CD4-positive, CD25-positive, alpha-beta regulatory T cell (primary cell): ENCODE measurements at regions not wholly inside any gene's neighbourhood (a gene's known extent, or its start where the extent isn't known, plus 50 kb on each side); places are given as distances from the start of the nearest gene placed in this dataset.
"Not testable (repeated sequence)": the region's sequence is repeated elsewhere in the genome, so short reads cannot be mapped to it uniquely, and the experiment has no call there.

ENCODE experiments used
- ATAC-seq, 2 donors: fragments of 150-1000 bp; cut with Tn5 transposase; one replicate each; pipeline ENCODE4 v1.10.0; 2021; ENCODE audit warnings: low read depth in 2 of 2, moderate number of reproducible peaks in 2 of 2, moderate library complexity in 1 of 2
- DNase-seq, 3 donors: peaks; one replicate each; pipeline versions ENCODE4 v3.0.0 to v3.0.0-alpha.2; 2012 to 2022; ENCODE audit warnings: mixed read lengths in 1 of 3
- H3K27ac ChIP-seq: one replicate; pipeline ENCODE4 v1.7.0; 2013; ENCODE audit warnings: mild to moderate bottlenecking, low read length; ENCODE audit not compliant: insufficient read depth, poor library complexity, severe bottlenecking
- H3K27me3 ChIP-seq: one replicate; pipeline ENCODE4 v1.7.0; 2013; ENCODE audit warnings: low read length; ENCODE audit not compliant: control insufficient read depth, insufficient read depth
- H3K36me3 ChIP-seq: one replicate; pipeline ENCODE4 v1.7.0; 2013; ENCODE audit warnings: mild to moderate bottlenecking, low read length, moderate library complexity; ENCODE audit not compliant: control insufficient read depth, insufficient read depth
- H3K4me1 ChIP-seq: 2 replicates; pipeline ENCODE4 v1.7.0; 2013; ENCODE audit warnings: mild to moderate bottlenecking, low read length; ENCODE audit not compliant: insufficient read depth, control insufficient read depth, poor library complexity, severe bottlenecking
- H3K4me3 ChIP-seq: one replicate; pipeline ENCODE4 v1.7.0; 2013; ENCODE audit warnings: low read depth, mild to moderate bottlenecking, low read length, moderate library complexity
- H3K9me3 ChIP-seq, 2 experiments: 1 replicate in 1 of 2; 2 replicates in 1 of 2; pipeline ENCODE4 v1.7.0; 2013; ENCODE audit warnings: low read length in 2 of 2, mild to moderate bottlenecking in 1 of 2, moderate library complexity in 1 of 2; ENCODE audit not compliant: control insufficient read depth in 2 of 2
- H3K27ac Mint-ChIP-seq, 3 donors: one replicate each; pipeline ENCODE4 v1.8.0; 2020 to 2022; ENCODE audit warnings: mild to moderate bottlenecking in 3 of 3, mixed read lengths in 3 of 3, moderate library complexity in 2 of 3
- H3K27me3 Mint-ChIP-seq: one replicate; pipeline ENCODE4 v1.8.0; 2022; ENCODE audit warnings: mild to moderate bottlenecking, mixed read lengths
- H3K36me3 Mint-ChIP-seq: one replicate; pipeline ENCODE4 v1.8.0; 2020; ENCODE audit warnings: mixed read lengths
- H3K4me1 Mint-ChIP-seq, 4 donors: one replicate each; pipeline ENCODE4 v1.8.0; 2020 to 2022; ENCODE audit warnings: mixed read lengths in 4 of 4, mild to moderate bottlenecking in 1 of 4
- H3K4me3 Mint-ChIP-seq, 4 donors: one replicate each; pipeline ENCODE4 v1.8.0; 2020 to 2022; ENCODE audit warnings: mild to moderate bottlenecking in 4 of 4, mixed read lengths in 4 of 4, moderate library complexity in 3 of 4
- H3K9me3 Mint-ChIP-seq, 7 donors: one replicate each; pipeline ENCODE4 v1.8.0; 2020 to 2022; ENCODE audit warnings: mixed read lengths in 7 of 7, mild to moderate bottlenecking in 3 of 7, moderate library complexity in 2 of 7

DNA sequence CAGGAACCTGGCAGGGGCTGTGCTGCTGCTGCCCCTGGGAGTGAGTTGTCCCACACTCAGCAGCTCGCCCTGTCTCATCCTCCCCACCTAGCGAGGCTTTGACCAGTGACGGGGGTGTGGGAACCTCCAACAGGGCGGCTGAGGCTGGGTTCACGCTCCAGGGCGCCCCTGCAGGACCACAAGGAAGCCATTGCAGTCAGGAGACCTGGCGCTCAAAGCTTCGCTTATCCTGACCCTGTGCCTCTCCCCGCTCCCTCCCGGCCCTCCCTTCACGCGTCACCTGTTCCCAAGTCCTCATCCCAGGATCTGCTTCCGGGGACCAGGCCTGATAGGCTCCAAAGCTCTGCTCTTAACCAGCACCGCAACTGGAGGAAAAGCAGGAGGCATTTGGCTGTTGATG is 272.0 kb upstream of the SFSWAP start:
- Histone ChIP-seq H3K4me3 (no peak overlapping the region), H3K27ac (no peak overlapping the region), H3K36me3 (no peaks in the 10 kb centered on the region), H3K4me1 (no peaks in the 10 kb centered on the region), H3K27me3 (no peaks in the 10 kb centered on the region), H3K9me3 (no peaks in the 10 kb centered on the region)
- DNase-seq (no peak), ATAC-seq (no peak)
- Mint-ChIP-seq H3K27ac (no peak overlapping the region), H3K36me3 (no peaks in the 10 kb centered on the region), H3K4me3 (no peak overlapping the region), H3K9me3 (no peaks in the 10 kb centered on the region), H3K4me1 (no peaks in the 10 kb centered on the region), H3K27me3 (peaks cover 7% of the 10 kb centered on the region)

DNA sequence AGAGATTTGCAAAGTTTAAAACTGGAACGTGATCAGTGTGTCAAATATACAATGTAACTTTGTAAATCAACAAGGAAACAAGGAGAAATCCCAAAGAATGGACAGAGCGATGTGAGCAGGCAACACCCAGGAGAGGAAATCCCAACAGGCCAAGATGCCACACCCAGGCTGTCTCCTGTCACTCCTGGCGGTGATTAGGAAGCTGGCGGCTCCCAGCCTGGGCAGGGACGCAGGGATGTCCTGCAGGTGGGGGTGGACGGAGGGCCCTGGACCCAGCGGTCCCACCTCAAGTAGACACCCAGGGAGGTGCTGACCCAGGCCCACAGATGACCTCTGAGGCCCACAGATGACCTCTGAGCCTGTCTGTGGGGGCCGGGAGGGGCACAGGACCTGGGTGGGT is 271.1 kb upstream of the SFSWAP start:
- not testable (repeated sequence) for H3K4me3 ChIP-seq, H3K9me3 ChIP-seq, H3K27ac ChIP-seq, H3K4me3 Mint-ChIP-seq, H3K36me3 ChIP-seq, H3K27me3 ChIP-seq, H3K4me1 Mint-ChIP-seq, H3K36me3 Mint-ChIP-seq, H3K9me3 Mint-ChIP-seq, H3K27ac Mint-ChIP-seq, DNase-seq, ATAC-seq, H3K27me3 Mint-ChIP-seq, H3K4me1 ChIP-seq

DNA sequence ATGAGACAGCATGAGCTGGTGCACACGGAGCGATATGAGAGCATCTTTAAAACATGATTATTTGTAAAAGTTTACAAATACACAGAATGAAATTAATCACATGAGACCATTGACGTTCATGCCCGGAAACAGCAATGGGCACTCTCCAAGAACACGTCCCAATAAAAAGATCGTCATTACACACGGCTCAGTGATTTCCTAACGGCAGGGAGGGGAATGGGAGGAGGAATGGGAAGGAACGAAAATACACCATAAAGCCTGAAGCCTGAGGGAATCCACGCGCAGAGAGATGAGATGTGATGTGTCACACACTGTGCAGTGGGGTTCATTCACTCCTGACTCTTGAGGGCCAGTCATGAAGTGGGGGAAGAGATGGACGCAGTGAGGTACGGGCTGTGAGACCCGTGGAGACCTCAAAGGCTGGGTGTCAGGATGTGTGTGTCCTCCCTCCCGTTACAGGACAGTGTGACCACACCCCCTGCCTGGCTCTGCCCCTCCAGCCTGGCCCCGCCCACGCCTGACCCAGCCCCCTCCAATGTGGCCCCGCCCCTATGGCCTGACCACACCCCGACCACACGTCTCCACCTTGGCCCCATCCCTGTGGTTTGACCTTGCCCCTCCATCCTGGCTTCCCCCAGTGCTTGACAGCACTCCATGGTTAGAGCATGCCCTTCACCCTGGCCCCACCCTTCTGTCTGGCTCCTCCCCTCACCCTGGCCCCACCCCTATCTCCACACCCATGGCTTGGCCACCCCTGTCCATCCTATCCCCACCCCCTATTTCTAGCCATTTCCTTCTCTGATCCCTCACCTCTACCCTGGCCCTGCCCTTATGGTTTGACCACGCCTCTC is 270.5 kb upstream of the SFSWAP start:
- H3K27ac ChIP-seq, H3K9me3 ChIP-seq, H3K4me1 ChIP-seq, H3K27me3 ChIP-seq, H3K9me3 Mint-ChIP-seq, H3K27me3 Mint-ChIP-seq, H3K4me1 Mint-ChIP-seq, H3K36me3 Mint-ChIP-seq, ATAC-seq, H3K4me3 Mint-ChIP-seq, H3K36me3 ChIP-seq, DNase-seq, H3K4me3 ChIP-seq, H3K27ac Mint-ChIP-seq: not testable (repeated sequence)

GRCh38 chr12:131441060-131441396 is 269.9 kb upstream of the SFSWAP start:
- H3K4me1 Mint-ChIP-seq: no peaks in the 10 kb centered on the region
- no peak overlapping the region for H3K4me3 ChIP-seq
- no peaks in the 10 kb centered on the region for H3K27me3 Mint-ChIP-seq
- ATAC-seq (no peak), DNase-seq (no peak)
- no peaks in the 10 kb centered on the region for H3K36me3 ChIP-seq
- H3K36me3 Mint-ChIP-seq: no peaks in the 10 kb centered on the region
- H3K27ac Mint-ChIP-seq: no peak overlapping the region
- no peaks in the 10 kb centered on the region for H3K9me3 ChIP-seq
- no peak overlapping the region for H3K27ac ChIP-seq
- H3K27me3 ChIP-seq: no peaks in the 10 kb centered on the region
- no peak overlapping the region for H3K4me3 Mint-ChIP-seq
- H3K4me1 ChIP-seq: no peaks in the 10 kb centered on the region
- H3K9me3 Mint-ChIP-seq: no peaks in the 10 kb centered on the region

DNA sequence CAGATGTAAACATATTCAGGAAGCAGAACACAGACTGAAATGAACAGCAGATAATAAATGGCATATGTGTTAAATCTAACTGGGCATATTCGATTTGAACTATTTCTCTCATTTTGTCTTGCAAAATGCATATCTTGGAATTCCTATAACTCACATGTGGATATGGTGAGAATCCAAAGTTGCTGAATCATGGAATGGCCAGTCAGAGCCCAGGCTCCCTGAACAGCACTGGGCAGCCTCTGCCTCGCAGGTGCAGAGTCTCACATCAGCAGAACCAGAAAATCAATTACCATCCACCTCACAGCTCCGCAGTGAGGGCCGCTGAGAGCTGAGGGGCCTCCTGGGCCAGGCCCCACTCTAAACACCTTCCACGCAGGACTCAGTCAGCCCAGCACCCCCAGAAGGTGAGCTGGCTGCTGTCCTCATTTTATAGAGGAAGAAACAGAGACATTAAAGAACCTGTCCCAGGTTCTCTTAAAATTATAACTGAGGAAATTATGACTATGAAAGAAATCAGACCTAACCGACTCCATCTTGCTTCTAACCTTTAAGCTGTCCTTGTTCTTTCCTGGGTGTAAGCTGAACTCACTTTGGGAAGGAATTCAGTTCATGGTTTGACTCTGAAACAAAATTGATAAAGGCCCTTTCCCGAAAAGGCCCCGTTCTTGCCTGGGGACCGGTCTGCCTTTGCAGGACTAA is 269.1 kb upstream of the SFSWAP start:
- no peak for ATAC-seq
- no peaks in the 10 kb centered on the region for H3K36me3 Mint-ChIP-seq
- no peak overlapping the region for H3K27ac Mint-ChIP-seq
- no peaks in the 10 kb centered on the region for H3K36me3 ChIP-seq
- no peaks in the 10 kb centered on the region for H3K27me3 ChIP-seq
- H3K4me3 ChIP-seq: no peak overlapping the region
- no peak for DNase-seq
- H3K4me1 ChIP-seq: no peaks in the 10 kb centered on the region
- no peaks in the 10 kb centered on the region for H3K4me1 Mint-ChIP-seq
- H3K27ac ChIP-seq: no peak overlapping the region
- no peak overlapping the region for H3K4me3 Mint-ChIP-seq
- no peaks in the 10 kb centered on the region for H3K27me3 Mint-ChIP-seq
- no peaks in the 10 kb centered on the region for H3K9me3 ChIP-seq
- H3K9me3 Mint-ChIP-seq: no peaks in the 10 kb centered on the region

DNA sequence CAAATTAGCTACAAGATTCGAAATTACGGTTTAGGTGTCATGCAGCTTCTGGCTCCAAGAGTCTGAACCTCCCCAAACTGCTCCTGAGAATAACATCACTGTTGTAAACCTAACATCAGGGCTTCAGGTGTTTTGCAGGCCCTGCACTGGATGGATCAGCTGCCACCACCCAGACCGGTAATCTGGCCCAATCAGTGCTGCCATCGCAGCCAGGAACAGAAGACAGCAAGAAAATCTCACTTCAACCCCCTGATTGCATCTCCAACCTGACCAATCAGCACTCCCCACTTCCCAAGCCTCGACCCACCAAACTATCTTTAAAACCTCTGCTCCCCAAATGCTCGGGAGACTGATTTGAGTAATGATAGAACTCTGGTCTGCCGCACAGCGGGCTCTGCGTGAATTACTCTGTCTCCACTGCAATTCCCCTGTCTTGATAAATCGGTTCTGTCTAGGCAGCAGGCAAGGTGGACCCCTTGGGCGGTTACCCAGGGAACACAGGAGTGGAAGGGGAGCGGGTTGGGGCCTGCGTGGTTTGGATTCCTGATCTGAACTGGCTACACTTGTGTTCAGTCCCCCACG is 268.5 kb upstream of the SFSWAP start:
- Histone ChIP-seq H3K27ac (no peak overlapping the region), H3K9me3 (no peaks in the 10 kb centered on the region), H3K4me1 (no peaks in the 10 kb centered on the region), H3K36me3 (no peaks in the 10 kb centered on the region), H3K4me3 (no peak overlapping the region), H3K27me3 (no peaks in the 10 kb centered on the region)
- Mint-ChIP-seq H3K4me3 (no peak overlapping the region), H3K36me3 (no peaks in the 10 kb centered on the region), H3K4me1 (no peaks in the 10 kb centered on the region), H3K27ac (peak overlapping the region in 1 of 3 donors; percentile 63), H3K27me3 (no peaks in the 10 kb centered on the region), H3K9me3 (peaks cover 0 to 2% (median 0%) of the 10 kb centered on the region in 7 donors)
- no peak for ATAC-seq
- no peak for DNase-seq

DNA sequence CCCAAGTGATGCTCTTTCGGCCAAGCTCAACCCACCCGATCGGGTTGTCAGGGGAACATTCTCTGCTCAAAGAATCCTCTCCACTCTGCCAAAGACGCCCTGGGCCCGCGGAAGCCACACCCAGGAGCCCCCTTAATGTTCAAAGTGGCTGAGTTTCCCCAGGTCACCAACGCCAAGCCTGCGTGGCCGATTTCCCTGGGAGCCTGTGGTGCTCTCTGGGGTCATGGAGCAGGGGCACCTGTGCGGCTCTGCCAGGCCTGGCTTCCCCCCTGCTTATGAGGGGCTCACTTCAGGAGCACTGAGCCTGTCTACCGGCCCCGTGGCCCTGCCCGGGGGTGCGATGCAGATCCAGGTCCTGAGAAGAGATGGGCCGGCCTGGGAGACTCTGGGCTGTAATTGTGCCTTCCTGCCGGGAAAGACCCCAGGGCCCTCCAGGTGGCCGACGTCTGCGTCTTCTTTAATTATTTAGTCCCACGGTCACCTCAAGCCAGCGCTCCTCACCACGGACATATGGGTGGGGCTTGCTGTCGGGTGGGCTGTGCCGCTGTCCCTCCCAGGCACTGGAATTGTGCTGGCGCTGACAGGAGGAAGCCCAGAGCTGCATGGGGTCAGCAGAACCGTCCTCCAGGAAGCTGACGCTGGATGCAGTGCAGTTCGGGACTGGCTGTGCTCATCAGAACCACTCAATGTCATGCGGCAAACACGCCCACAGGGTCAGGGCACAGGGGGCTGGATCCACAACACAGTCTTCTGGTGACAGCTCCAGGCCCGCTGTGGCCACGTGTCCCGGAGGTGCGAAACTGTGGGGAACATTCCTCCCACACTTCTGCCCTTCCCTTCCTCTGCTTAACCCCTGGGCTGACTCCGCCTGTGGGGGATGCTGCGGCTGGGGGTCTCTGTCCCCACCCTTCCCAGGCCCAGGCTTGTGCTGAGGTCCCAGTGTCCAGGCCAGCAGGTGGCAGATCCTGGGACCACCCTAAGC is 267.6 kb upstream of the SFSWAP start:
- no peak for DNase-seq
- H3K4me3 ChIP-seq: no peak overlapping the region
- H3K9me3 ChIP-seq: no peaks in the 10 kb centered on the region
- H3K27ac Mint-ChIP-seq: no peak overlapping the region
- no peak overlapping the region for H3K27ac ChIP-seq
- H3K36me3 Mint-ChIP-seq: no peaks in the 10 kb centered on the region
- H3K4me1 ChIP-seq: no peaks in the 10 kb centered on the region
- no peaks in the 10 kb centered on the region for H3K4me1 Mint-ChIP-seq
- ATAC-seq: no peak
- H3K4me3 Mint-ChIP-seq: no peak overlapping the region
- no peaks in the 10 kb centered on the region for H3K36me3 ChIP-seq
- H3K27me3 ChIP-seq: no peaks in the 10 kb centered on the region
- H3K27me3 Mint-ChIP-seq: no peaks in the 10 kb centered on the region
- H3K9me3 Mint-ChIP-seq: peaks cover 0 to 2% (median 0%) of the 10 kb centered on the region in 7 donors
